Pancreas (tissue), 10 donors: ENCODE measurements at regions not wholly inside any gene's neighbourhood (a gene's known extent, or its start where the extent isn't known, plus 50 kb on each side); places are given as distances from the start of the nearest gene placed in this dataset.

Source experiments
- ATAC-seq, 4 donors: fragments of 200-7000 bp; cut with Tn5 transposase; one replicate each; pipeline versions ENCODE4 v1.8.0 to v1.9.1; 2020; ENCODE audit warnings: mild to moderate bottlenecking in 4 of 4, moderate library complexity in 4 of 4
- DNase-seq, 6 donors: peaks; one replicate each; pipeline ENCODE4 v3.0.0-alpha.2; 2020
- FAIRE-seq: peaks from 2 replicates; lab custom pipeline; 2012; peaks lifted over from hg19 to GRCh38; lab: Jason Lieb, UNC
- H3K27ac ChIP-seq, 4 donors: fragments of 200-600 bp; sonication (generic); 1 replicate in 3 of 4; 2 replicates in 1 of 4; pipeline versions ENCODE4 v1.5.0 to v1.8.0; 2020
- H3K27me3 ChIP-seq, 4 donors: fragments of 200-600 bp; one replicate each; pipeline ENCODE4 v1.8.0; 2021
- H3K36me3 ChIP-seq, 3 donors: fragments of 200-600 bp; sonication (generic) in 1 of 3; one replicate each; pipeline versions ENCODE4 v1.5.0 to v1.8.0; 2020 to 2021
- H3K4me1 ChIP-seq, 3 donors: fragments of 200-600 bp; one replicate each; pipeline ENCODE4 v1.8.0; 2021
- H3K4me3 ChIP-seq, 4 donors: fragments of 200-600 bp; sonication (generic) in 2 of 4; one replicate each; pipeline versions ENCODE4 v1.5.0 to v1.8.0; 2020 to 2021
- H3K9me3 ChIP-seq, 4 donors: fragments of 200-600 bp; one replicate each; pipeline ENCODE4 v1.8.0; 2021
- WGBS, 2 donors: extraction: QIAGEN DNeasy Blood & Tissue Kit; methylation state at CpG; one replicate each; pipeline ENCODE4 v1.1.7; 2013; 5-methylcytosine and 5-hydroxymethylcytosine counted together
- intact Hi-C, 3 donors: fragments of 100-400 bp; cut with DNase I; formaldehyde crosslinking; loops; one replicate each; pipeline versions ENCODE4 v1.11.1 to v1.14.2; 2022
- TF ChIP-seq, protein P1 (sequence below), 4 donors: fragments of 200-600 bp; sonication (generic) in 3 of 4; IDR thresholded peaks; one replicate each; pipeline versions ENCODE4 v1.5.0 to v1.8.0; 2021; ENCODE audit warnings: antibody characterized with exemption in 4 of 4
- donor health status: healthy with polysubstance abuse.
- donor health status: DM: no; HTN: no; CAD: no; lungs with moderate emphysema.
- donor health status: DM: no; HTN: no; CAD: no.
- donor health status: control.
- donor health status: control.
- donor health status: Bipolar disorder and iron deficiency.
- donor health status: DM: yes; HTN: yes; CAD: no.
- donor health status: DM: no; HTN: no; CAD: no.
- donor health status: DM: no; HTN: no; CAD: no.
- donor health status: DM: yes; HTN: yes; CAD: no.

DNA sequence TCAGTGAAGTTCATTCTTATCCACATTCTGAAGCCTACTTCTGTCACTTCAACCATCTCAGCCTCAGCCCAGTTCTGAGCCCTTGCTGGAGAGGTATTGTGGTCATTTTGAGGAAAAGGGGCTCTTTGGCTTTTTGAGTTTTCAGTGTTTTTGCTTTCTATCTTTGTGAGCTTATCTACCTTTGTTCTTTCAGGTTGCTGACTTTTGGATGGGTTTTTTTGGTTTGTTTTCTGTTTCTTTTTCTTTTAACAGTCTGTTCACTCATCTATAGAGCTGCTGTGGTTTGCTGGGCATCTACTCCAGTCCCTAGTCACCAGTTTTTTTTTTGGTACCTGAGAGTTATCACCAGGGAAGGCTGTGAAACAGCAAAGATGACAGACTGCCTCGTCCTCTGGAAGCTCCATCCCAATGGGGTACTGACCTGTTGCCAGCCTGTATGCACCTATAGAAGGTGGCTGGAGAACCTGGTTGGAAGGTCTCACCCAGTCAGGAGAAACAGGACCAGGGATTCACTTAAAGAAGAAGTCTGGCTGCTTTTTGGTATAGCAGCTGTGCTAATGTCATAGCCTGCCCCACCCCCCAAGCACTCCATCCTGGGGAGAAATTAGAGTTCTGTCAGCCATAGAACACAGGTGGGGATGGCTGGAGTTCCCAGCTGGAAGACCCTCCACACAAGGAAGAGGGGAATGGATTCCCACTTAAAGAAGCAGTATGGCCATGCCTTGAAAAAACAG is 138.6 kb upstream of the TSLP start:
- intact Hi-C loops, result no loop called here
- WGBS, 2 donors, result 25 to 36% methylated on average over 1 of the region's 1 CpG
- ATAC-seq, result no peak
- TF ChIP-seq, protein P1, sequence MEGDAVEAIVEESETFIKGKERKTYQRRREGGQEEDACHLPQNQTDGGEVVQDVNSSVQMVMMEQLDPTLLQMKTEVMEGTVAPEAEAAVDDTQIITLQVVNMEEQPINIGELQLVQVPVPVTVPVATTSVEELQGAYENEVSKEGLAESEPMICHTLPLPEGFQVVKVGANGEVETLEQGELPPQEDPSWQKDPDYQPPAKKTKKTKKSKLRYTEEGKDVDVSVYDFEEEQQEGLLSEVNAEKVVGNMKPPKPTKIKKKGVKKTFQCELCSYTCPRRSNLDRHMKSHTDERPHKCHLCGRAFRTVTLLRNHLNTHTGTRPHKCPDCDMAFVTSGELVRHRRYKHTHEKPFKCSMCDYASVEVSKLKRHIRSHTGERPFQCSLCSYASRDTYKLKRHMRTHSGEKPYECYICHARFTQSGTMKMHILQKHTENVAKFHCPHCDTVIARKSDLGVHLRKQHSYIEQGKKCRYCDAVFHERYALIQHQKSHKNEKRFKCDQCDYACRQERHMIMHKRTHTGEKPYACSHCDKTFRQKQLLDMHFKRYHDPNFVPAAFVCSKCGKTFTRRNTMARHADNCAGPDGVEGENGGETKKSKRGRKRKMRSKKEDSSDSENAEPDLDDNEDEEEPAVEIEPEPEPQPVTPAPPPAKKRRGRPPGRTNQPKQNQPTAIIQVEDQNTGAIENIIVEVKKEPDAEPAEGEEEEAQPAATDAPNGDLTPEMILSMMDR (IDR thresholded peaks at IDR 0.05), result no peak
- Histone ChIP-seq H3K36me3 (no peaks in the 10 kb centered on the region), H3K4me3 (no peak overlapping the region), H3K4me1 (no peaks in the 10 kb centered on the region), H3K27ac (no peak overlapping the region), H3K27me3 (no peaks in the 10 kb centered on the region), H3K9me3 (no peaks in the 10 kb centered on the region)
- no peak for FAIRE-seq
- no peak for DNase-seq

DNA sequence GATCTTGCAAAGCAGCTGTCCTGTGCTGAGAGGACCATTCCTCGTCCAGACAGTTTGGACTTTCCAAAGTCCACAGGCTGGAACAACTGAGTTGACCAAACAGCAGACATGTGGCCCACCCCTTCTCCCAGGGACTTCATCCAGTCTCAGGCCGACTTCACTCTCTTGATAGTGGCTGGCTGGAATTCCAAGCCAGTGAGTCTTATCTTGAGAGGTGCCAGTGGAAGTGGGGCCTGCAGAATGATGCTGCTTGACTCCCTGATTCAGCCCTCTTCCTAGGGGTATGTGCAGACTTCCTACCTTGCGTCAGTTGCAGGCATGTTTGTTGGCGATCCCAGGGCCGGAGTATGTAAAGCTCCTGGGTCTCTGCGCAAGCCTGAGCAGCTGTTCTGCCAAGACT is 131.4 kb upstream of the TSLP start:
- TF ChIP-seq, protein P1 (IDR thresholded peaks at IDR 0.05), result no peak
- H3K9me3 ChIP-seq, result no peaks in the 10 kb centered on the region
- 71 to 74% methylated on average over 6 of the region's 6 CpGs for WGBS, 2 donors
- DNase-seq, result no peak
- H3K27ac ChIP-seq, result no peak overlapping the region
- intact Hi-C loops, result no loop called here
- no peak for FAIRE-seq
- no peaks in the 10 kb centered on the region for H3K36me3 ChIP-seq
- no peaks in the 10 kb centered on the region for H3K4me1 ChIP-seq
- ATAC-seq, result no peak
- H3K27me3 ChIP-seq, result no peaks in the 10 kb centered on the region
- no peak overlapping the region for H3K4me3 ChIP-seq

DNA sequence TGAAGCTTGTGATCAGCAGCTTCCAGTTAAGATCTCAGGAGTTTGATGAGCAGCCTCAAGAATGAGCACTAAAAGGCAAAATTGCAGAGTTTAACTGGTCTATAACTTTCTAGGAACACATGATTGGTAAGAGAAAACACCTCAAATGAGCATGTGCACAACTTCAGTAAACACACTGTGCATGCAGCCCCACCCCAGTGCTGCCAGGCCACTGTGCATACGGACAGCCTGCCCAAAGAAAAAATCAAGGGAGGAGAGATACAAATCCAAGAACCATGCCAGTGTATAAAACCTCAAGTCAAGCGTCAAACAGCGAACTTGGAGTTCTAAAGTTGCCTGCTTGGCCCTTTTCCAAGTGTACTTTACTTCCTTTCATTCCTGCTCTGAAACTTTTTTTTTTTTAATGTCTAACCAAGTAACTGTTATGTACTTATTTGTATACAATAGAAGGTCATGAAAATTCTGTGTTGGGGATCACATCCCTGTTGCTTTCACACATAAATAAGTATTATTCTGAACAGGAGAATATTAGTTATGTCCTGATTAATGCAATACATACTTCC is 125.6 kb upstream of the TSLP start:
- ATAC-seq, result no peak
- TF ChIP-seq, protein P1 (IDR thresholded peaks at IDR 0.05), result no peak
- intact Hi-C loops, result no loop called here

DNA sequence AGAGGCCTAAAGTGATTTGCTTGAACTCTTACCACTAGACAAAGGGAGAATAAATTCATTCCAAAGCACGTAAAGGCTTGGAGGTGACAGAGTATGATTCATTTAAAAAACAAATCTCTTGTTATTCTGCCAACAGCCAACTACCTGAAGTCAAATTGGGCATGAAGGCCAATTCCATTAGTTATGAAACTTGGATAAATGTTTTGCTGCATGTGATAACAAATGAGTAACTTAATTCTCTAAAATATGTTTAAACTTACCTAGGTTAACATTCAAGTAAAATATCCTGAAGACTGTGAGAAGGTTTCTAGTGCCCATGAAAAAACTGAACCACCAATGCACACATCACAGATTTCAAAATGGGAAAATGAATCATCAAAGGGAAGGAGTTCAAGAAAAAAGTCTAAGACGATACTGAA is 120.1 kb upstream of the TSLP start:
- Histone ChIP-seq H3K9me3 (no peaks in the 10 kb centered on the region), H3K36me3 (no peaks in the 10 kb centered on the region), H3K27ac (no peak overlapping the region), H3K4me1 (no peaks in the 10 kb centered on the region), H3K4me3 (no peak overlapping the region), H3K27me3 (no peaks in the 10 kb centered on the region)
- TF ChIP-seq, protein P1 (IDR thresholded peaks at IDR 0.05), result no peak
- ATAC-seq, result no peak
- WGBS, 2 donors, result 39 to 40% methylated on average over 2 of the region's 2 CpGs
- intact Hi-C loops, result no loop called here
- no peak for DNase-seq
- FAIRE-seq, result no peak

More for the DNA sequence above, 125.6 kb upstream of the TSLP start:
- H3K27ac ChIP-seq, result no peak overlapping the region
- no peaks in the 10 kb centered on the region for H3K27me3 ChIP-seq
- H3K36me3 ChIP-seq, result no peaks in the 10 kb centered on the region
- FAIRE-seq, result no peak
- DNase-seq, result no peak
- H3K9me3 ChIP-seq, result no peaks in the 10 kb centered on the region
- no peak overlapping the region for H3K4me3 ChIP-seq
- WGBS, 2 donors, result 50 to 57% methylated on average over 3 of the region's 3 CpGs
- no peaks in the 10 kb centered on the region for H3K4me1 ChIP-seq
